Stomach (tissue), 8 donors: ENCODE measurements at regions not wholly inside any gene's neighbourhood (a gene's known extent, or its start where the extent isn't known, plus 50 kb on each side); places are given as distances from the start of the nearest gene placed in this dataset.

Experiments
- DNase-seq, 2 donors: peaks; one replicate each; pipeline versions ENCODE4 v3.0.0 to v3.0.0-alpha.2; 2013 to 2019
- H3K27ac ChIP-seq, 5 donors: fragments of 200-600 bp in 4 of 5; sonication (generic) in 4 of 5; one replicate each; pipeline ENCODE4 v1.5.1; 2013 to 2019; ENCODE audit warnings: mild to moderate bottlenecking in 1 of 5, moderate library complexity in 1 of 5
- H3K27me3 ChIP-seq, 3 donors: fragments of 200-600 bp; sonication (generic); one replicate each; pipeline ENCODE4 v1.5.1; 2017 to 2019; ENCODE audit warnings: mixed run types in 1 of 3
- H3K36me3 ChIP-seq, 4 donors: fragments of 200-600 bp; sonication (generic); 1 replicate in 3 of 4; 2 replicates in 1 of 4; pipeline ENCODE4 v1.5.1; 2016 to 2019
- H3K4me1 ChIP-seq, 4 donors: fragments of 200-600 bp; sonication (generic); one replicate each; pipeline ENCODE4 v1.5.1; 2016 to 2019
- H3K4me3 ChIP-seq, 4 donors: fragments of 200-600 bp; sonication (generic) in 3 of 4; one replicate each; pipeline ENCODE4 v1.5.1; 2016 to 2019; ENCODE audit warnings: mild to moderate bottlenecking in 1 of 4
- H3K9me3 ChIP-seq, 4 donors: fragments of 200-600 bp; sonication (generic); one replicate each; pipeline ENCODE4 v1.5.1; 2016 to 2019
- CTCF ChIP-seq, 7 experiments: fragments of 450-650 bp in 4 of 7; fragments of 200-600 bp in 3 of 7; sonication (generic) in 3 of 7; IDR thresholded peaks; one replicate each; pipeline ENCODE4 v1.5.1; 2016 to 2019; ENCODE audit warnings: antibody characterized with exemption in 7 of 7, control low read depth in 2 of 7, mild to moderate bottlenecking in 1 of 7
- EP300 ChIP-seq: sonication (generic); formaldehyde crosslinking; IDR thresholded peaks from one replicate; pipeline ENCODE4 v1.6.1; 2017; ENCODE audit warnings: antibody characterized with exemption
- POLR2A ChIP-seq, 4 donors: fragments of 450-650 bp; IDR thresholded peaks; one replicate each; pipeline ENCODE4 v1.6.1; 2016; ENCODE audit warnings: antibody characterized with exemption in 4 of 4, control low read depth in 2 of 4, mild to moderate bottlenecking in 1 of 4, moderate library complexity in 1 of 4
- POLR2AphosphoS5 ChIP-seq, 3 donors: sonication (generic); formaldehyde crosslinking; IDR thresholded peaks; one replicate each; pipeline ENCODE4 v1.6.1; 2016; ENCODE audit warnings: antibody characterized with exemption in 3 of 3
- WGBS, 5 donors: extraction: QIAGEN DNeasy Blood & Tissue Kit in 3 of 5; methylation state at CpG; one replicate each; pipeline versions ENCODE4 v1.1.5 to v1.1.7; 2013 to 2018; 5-methylcytosine and 5-hydroxymethylcytosine counted together
- intact Hi-C: fragments of 100-400 bp; cut with DNase I; formaldehyde crosslinking; loops from one replicate; pipeline ENCODE4 v1.15.1; 2023; ENCODE audit warnings: low total_unique reads
- donor health status: healthy with polysubstance abuse.
- donor health status: Bipolar disorder and iron deficiency.
- donor health status: healthy.

DNA sequence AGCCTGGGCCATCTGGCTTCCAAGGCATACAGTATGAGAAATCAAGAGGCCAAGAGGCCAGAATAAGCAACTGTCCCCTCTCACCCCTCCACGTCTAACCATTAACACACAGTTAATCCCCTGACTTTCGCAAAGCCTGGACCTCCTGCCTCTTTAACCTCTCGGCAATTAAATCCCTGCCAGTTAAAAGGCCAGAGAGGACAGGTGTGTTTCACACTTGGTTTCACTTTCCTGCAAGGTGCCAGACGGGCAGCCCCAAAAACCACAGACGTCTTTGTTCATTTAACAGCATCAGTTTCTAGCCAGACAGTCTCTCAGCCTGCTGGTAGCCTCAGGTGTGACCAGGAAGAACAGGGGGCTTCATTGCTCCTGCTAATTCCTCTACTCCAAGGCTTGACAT is 91.1 kb upstream of the KIT start:
- Histone ChIP-seq H3K9me3 (no peaks in the 10 kb centered on the region), H3K27me3 (no peaks in the 10 kb centered on the region), H3K4me3 (no peak overlapping the region), H3K27ac (no peak overlapping the region), H3K36me3 (no peaks in the 10 kb centered on the region), H3K4me1 (no peaks in the 10 kb centered on the region)
- DNase-seq, result no peak
- intact Hi-C loops, result no loop called here
- WGBS, 5 donors, result 32 to 39% (median 34%) methylated on average over 5 of the region's 5 CpGs
- TF ChIP-seq CTCF (IDR thresholded peaks at IDR 0.05) (no peak), EP300 (no peak), POLR2AphosphoS5 (IDR thresholded peaks at IDR 0.05) (no peak), POLR2A (IDR thresholded peaks at IDR 0.05) (no peak)

- TF ChIP-seq POLR2AphosphoS5 (IDR thresholded peaks at IDR 0.05), result no peak
- no peak for TF ChIP-seq POLR2A (IDR thresholded peaks at IDR 0.05)
- TF ChIP-seq CTCF (IDR thresholded peaks at IDR 0.05), result no peak
- no peak for TF ChIP-seq EP300
- Histone ChIP-seq H3K4me3 (no peak overlapping the region), H3K36me3 (no peaks in the 10 kb centered on the region), H3K27ac (no peak overlapping the region), H3K27me3 (no peaks in the 10 kb centered on the region), H3K9me3 (no peaks in the 10 kb centered on the region), H3K4me1 (no peaks in the 10 kb centered on the region)
- DNase-seq, result no peak
- WGBS, 5 donors, result 86 to 96% (median 90%) methylated on average over 2 of the region's 2 CpGs
- intact Hi-C loops, result no loop called here
Observed at GRCh38 chr4:54567327-54567726, 90.4 kb upstream of the KIT start.

DNA sequence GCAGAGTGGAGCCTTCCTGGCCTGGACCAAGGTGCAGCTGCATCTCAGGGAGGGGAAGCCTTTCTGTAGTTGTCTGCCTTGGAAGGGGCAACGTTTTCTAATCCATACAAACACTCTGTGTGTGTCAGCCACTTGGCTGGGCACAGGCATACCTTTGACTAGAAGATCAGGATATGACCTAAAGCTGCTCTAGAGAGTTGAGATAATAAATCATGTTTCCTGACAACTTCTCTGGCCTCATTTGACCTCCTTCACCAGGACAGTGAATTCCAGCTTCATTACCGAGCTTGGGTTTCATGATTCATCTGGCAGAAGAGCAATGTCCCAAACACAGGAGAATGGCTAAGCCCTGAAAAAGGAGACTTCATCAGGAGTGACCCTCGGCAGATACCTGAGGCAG is 89.6 kb upstream of the KIT start:
- 37 to 45% (median 42%) methylated on average over 3 of the region's 3 CpGs for WGBS, 5 donors
- Histone ChIP-seq H3K9me3 (no peaks in the 10 kb centered on the region), H3K4me3 (no peak overlapping the region), H3K27ac (no peak overlapping the region), H3K27me3 (no peaks in the 10 kb centered on the region), H3K36me3 (no peaks in the 10 kb centered on the region), H3K4me1 (no peaks in the 10 kb centered on the region)
- TF ChIP-seq POLR2A (IDR thresholded peaks at IDR 0.05) (no peak), EP300 (no peak), POLR2AphosphoS5 (IDR thresholded peaks at IDR 0.05) (no peak), CTCF (IDR thresholded peaks at IDR 0.05) (no peak)
- intact Hi-C loops, result no loop called here
- DNase-seq, result no peak

DNA sequence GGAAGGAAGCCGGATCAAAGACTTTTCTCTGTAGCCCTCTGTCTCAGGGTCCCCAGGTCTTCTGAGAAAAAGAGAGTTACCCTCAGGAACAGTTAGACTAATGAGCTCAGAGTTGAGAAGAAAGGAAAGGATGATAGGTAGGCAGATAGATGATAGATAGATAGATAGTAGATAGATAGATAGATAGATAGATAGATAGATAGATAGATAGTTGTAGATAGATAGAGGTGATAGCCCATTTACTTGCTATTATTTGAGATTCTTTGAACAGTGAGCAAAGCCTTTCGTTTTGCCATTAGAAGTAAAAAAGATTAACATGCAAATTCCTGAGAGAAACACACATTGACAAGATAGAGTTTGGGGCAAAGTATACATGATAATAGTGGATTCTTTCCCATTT is 86.9 kb upstream of the KIT start:
- H3K4me1 ChIP-seq, result no peaks in the 10 kb centered on the region
- H3K9me3 ChIP-seq, result no peaks in the 10 kb centered on the region
- WGBS, 5 donors, result 67 to 70% (median 68%) methylated on average over 2 of the region's 2 CpGs
- DNase-seq, result no peak
- H3K27ac ChIP-seq, result no peak overlapping the region
- intact Hi-C loops, result no loop called here
- no peak for TF ChIP-seq CTCF (IDR thresholded peaks at IDR 0.05)
- TF ChIP-seq EP300, result no peak
- TF ChIP-seq POLR2AphosphoS5 (IDR thresholded peaks at IDR 0.05), result no peak
- no peak for TF ChIP-seq POLR2A (IDR thresholded peaks at IDR 0.05)
- H3K27me3 ChIP-seq, result no peaks in the 10 kb centered on the region
- H3K4me3 ChIP-seq, result no peak overlapping the region
- H3K36me3 ChIP-seq, result no peaks in the 10 kb centered on the region
